ENCODE measurements at regions not wholly inside any gene's neighbourhood (a gene's known extent, or its start where the extent isn't known, plus 50 kb on each side); places are given as distances from the start of the nearest gene placed in this dataset.
A peak's percentile ranks its signal among the peaks of the same experiment; 100 is the strongest.

- no peak for TF ChIP-seq CTCF (IDR thresholded peaks at IDR 0.05; ENCODE audit: low read depth, low read length)
- H3K4me3 ChIP-seq (ENCODE audit: low read depth, low read length): no peak overlapping the region
These were observed 161.1 kb upstream of the CHST15 start for GRCh38 chr10:124254490-124254889.

- H3K4me3 ChIP-seq (ENCODE audit: low read depth, low read length): no peak overlapping the region
- no peak for TF ChIP-seq CTCF (IDR thresholded peaks at IDR 0.05; ENCODE audit: low read depth, low read length)
These were observed 159.6 kb upstream of the CHST15 start for GRCh38 chr10:124253006-124253405.

GRCh38 chr10:124252097-124252715 is 158.8 kb upstream of the CHST15 start:
- H3K4me3 ChIP-seq (ENCODE audit: low read depth, low read length): no peak overlapping the region
- no peak for TF ChIP-seq CTCF (IDR thresholded peaks at IDR 0.05; ENCODE audit: low read depth, low read length)

- H3K4me3 ChIP-seq (ENCODE audit: low read depth, low read length): no peak overlapping the region
- TF ChIP-seq CTCF (IDR thresholded peaks at IDR 0.05; ENCODE audit: low read depth, low read length): no peak
These were observed 158.1 kb upstream of the CHST15 start for GRCh38 chr10:124251317-124252065.

- TF ChIP-seq CTCF (IDR thresholded peaks at IDR 0.05; ENCODE audit: low read depth, low read length): no peak
- H3K4me3 ChIP-seq (ENCODE audit: low read depth, low read length): no peak overlapping the region
These were observed 157.1 kb upstream of the CHST15 start for GRCh38 chr10:124250506-124250905.

GRCh38 chr10:124249812-124250432 is 156.5 kb upstream of the CHST15 start:
- peak; percentile 2; the same call in 1 of the 2 replicates for TF ChIP-seq CTCF (IDR thresholded peaks at IDR 0.05; ENCODE audit: low read depth, low read length)
- no peak overlapping the region for H3K4me3 ChIP-seq (ENCODE audit: low read depth, low read length)

- TF ChIP-seq CTCF (IDR thresholded peaks at IDR 0.05; ENCODE audit: low read depth, low read length): no peak
- no peak overlapping the region for H3K4me3 ChIP-seq (ENCODE audit: low read depth, low read length)
These were observed 155.8 kb upstream of the CHST15 start for GRCh38 chr10:124249196-124249595.

Data from WI38 (cell line).